GM18867 (cell line): ENCODE measurements at regions not wholly inside any gene's neighbourhood (a gene's known extent, or its start where the extent isn't known, plus 50 kb on each side); places are given as distances from the start of the nearest gene placed in this dataset.
"Not testable (repeated sequence)": the region's sequence is repeated elsewhere in the genome, so short reads cannot be mapped to it uniquely, and the experiment has no call there.

ENCODE experiments used
- ATAC-seq: cut with Tn5 transposase; IDR thresholded peaks from one replicate; pipeline ENCODE4 v1.9.1; 2021; ENCODE audit warnings: mild to moderate bottlenecking, moderate library complexity; ENCODE audit not compliant: unreplicated experiment

DNA sequence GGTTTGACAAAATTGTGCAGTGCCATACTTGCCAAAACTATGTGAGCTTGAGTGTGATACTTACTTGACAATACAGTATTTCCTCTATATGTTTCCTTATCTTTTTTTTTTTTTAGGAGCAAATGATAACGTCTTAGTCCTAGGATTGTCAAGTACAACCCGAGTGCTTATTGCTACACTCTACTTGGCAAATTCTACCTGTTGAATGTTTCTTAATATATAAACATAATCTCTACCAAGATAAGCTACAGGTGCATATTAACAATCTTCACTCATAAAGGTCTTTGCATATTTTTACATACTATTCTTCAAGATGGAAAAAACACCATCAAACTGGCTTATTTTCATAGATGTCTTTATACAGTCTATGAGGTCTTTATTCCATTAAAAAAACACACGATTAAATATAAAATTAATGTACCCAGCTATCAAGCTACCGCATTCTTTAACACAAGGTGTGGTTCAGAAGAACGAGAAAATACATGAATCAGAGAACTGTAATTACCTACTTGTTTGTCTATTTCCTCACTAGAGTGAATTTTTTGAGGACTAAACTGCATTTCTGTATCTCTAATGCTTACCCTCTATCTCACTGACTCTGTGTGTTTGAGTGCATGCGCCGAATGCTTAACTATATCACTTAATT is 76.1 kb upstream of the PDSS1 start:
- ATAC-seq, result no peak

DNA sequence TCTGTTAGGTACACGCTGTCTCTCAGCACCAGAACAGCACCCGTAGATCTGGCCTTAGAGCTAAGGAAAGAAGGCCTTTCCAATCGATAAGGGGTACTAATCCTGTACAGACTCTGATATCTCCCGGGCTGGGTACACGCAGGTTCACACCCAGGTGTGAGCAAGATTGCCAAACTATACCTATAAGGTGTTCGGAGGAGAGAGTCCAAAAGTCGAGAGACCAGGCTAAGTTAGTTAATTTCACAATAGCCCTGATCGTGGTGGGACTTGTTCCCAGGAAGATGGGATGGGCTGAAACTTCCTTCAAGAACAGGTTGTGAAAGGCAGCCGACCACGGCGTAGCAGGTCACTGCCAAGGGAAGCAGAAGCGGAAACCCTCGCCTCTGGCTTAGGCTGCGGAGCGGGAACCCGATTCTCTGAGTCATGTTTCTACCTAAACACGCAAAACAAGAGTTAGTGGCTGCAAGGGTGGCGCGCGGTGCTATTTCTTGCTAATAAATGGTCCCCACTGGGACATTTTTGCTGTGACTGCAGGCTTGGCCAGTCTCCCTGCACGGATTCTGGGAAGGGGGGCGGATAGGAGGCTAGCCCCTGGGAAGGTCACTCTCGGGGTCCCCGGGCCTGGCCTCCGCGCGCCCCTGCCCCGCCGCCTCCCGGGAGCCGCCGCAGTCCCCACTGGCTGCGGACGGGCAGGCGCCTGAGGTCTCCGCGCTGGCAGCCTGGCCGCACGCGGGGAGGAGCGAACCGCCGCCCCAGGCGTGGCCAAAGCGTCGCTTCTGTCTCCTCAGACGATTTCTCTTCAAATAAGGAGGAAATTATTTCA is 75.4 kb upstream of the PDSS1 start:
- ATAC-seq, result peak; percentile 79

DNA sequence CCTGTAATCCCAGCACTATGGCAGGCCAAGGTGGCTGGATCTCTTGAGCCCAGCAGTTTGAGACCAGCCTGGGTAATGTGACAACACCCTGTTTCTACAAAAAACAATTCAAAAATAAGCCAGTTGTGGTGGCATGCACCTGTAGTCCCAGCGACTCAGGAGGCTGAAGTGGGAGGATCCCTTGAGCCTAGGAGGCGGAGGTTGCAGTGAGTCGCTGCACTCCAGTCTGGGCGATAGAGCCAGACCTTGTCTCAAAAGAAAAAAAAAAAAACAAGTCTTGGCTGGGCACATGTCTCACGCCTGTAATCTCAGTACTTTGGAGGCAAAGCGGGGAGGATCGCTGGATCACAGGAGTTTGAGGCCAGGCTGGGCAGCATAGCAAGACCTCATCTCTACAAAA is 74.6 kb upstream of the PDSS1 start:
- no peak for ATAC-seq

DNA sequence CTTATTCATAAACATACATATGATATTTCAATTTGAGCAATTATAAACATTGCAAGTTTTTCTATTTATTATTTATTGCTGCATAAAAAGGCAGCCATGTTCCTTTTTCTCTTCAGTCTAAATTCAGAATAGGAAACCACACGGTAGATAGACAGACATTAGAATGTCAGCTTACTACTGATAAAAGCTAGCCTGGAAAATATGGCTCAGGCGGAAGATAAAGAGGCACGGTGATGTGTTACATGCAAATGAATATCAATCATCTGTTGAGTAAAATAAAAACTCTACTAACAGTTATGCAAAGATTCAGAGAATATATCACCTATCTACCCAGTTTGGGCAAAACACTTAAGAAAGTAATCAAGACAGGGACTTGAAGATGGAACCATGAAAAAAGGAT is 73.5 kb upstream of the PDSS1 start:
- ATAC-seq, result no peak

DNA sequence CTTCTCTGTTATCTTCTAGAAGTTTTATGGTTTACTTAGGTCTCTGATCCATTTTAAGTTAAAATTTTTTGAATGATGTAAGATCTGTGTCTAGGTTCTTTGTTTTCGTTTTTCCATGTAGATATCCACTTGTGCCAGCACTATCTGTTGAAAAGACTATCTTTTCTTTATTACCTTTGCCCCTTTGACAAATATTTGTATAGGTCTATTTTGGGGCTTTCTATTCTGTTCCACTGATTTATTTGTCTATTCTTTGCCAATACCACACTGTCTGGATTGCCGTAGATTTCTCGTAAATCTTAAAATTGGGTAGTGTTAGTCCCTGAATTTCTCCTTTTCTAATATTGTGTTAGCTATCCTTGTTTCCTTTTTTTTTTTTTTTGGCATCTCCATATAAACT is 71.4 kb upstream of the PDSS1 start:
- ATAC-seq, result no peak

DNA sequence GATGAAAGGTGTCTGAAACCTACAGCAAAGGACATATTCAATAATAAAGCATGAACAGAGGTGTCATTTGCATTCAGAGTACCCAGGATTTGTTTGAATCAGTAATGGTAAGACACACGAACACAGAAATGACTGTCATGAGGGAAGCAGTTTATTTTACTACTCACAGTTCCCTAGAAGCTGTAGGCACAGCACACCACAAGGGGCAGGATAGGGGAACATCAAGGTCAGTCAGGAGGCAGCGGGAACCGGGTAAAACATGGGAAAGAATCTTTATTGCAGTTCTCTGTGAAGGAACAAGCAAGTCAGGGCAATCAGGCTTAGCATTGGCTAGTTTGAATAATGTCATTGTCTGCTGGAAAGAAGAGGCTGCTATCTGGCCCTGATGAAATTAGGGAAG is 70.2 kb upstream of the PDSS1 start:
- no peak for ATAC-seq

DNA sequence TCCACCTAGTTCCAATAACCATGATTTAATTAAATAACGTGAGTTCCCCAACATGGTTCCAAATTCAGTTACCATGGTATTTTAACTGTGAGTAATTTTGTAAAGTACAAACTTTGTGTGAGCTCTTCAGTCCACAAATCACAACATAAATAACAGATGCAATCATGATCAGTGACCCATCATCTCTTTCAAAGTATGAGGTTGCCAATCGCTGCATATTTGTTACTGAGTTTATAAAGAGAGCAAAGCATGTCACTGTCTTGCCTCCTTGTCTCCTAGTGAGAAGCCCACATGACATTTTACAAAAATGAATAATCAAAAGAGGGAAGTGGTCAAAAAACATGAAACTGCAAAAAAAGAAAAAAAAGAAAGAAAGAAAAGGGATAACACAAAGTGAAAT is 69.1 kb upstream of the PDSS1 start:
- no peak for ATAC-seq

DNA sequence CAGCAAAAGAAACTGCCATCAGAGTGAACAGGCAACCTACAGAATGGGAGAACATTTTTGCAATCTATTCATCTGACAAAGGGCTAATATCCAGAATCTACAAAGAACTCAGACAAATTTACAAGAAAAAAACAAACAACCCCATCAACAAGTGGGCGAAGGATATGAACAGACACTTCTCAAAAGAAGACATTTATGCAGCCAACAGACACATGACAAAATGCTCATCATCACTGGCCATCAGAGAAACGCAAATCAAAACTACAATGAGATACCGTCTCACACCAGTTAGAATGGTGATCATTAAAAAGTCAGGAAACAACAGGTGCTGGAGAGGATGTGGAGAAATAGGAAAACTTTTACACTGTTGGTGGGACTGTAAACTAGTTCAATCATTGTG is 65.3 kb upstream of the PDSS1 start:
- not testable (repeated sequence) for ATAC-seq

DNA sequence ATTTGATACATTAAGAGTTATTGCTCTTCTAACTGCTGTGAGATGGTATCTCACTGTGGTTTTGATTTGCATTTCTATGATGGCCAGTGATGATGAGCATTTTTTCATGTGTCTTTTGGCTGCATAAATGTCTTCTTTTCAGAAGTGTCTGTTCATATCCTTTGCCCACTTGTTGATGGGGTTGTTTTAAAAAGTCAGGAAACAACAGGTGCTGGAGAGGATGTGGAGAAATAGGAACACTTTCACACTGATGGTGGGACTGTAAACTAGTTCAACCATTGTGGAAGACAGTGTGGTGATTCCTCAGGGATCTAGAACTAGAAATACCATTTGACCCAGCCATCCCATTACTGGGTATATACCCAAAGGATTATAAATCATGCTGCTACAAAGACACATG is 63.4 kb upstream of the PDSS1 start:
- not testable (repeated sequence) for ATAC-seq

DNA sequence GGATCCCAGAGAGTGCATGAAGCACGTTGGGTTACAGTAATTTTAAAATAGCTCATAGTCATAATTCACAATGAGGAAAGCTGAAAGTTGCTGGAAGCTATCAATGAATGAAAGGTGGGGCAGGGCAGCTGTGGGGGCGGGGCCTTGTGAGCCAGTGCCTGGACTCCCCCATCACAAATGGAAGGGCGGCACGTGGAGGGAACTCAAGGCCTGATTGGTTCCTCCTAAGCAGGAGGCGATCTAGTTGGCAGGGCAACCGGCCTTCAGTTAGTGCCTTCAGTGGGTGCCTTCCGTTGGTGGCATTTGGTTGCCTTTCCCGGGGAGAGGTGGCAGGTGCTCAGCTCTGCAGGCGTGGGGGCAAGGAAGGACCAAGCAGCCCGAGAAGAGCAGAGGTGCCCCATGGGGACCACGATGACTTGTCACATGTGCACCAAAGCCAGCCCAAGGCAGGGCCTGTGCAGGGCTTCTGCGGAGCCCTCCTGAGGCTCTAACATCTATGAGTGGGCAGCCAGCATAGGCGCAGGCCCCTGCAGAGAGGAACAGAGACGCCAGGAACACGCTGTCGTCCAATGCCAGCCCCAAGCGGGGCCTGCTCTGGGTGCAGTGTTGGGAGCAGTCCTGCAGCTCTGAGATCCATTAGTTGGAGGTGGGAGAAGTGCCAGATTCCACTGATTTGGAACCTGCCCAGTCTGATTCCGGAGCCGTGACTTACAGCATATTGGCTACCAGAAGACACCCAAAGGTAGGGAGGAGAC is 59.8 kb upstream of the PDSS1 start:
- ATAC-seq, result no peak

DNA sequence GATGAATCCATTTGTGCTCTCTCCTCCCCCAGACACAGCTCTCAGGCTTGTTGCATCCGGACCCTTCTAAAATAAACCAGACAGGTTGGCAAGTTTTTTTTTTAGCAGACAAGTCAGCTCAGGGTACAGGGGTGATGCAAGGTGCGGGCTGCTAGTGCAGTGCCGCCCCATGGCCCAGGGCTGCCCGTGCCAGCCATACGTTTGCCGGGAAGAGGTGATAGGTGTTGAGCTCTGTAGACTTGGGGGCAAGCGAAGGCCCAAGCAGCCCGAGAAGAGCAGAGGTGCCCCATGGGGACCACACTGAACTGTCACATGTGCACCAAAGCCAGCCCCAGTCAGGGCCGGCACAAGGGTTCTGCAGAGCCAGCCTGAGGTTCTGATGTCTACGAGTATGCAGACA is 57.1 kb upstream of the PDSS1 start:
- no peak for ATAC-seq

DNA sequence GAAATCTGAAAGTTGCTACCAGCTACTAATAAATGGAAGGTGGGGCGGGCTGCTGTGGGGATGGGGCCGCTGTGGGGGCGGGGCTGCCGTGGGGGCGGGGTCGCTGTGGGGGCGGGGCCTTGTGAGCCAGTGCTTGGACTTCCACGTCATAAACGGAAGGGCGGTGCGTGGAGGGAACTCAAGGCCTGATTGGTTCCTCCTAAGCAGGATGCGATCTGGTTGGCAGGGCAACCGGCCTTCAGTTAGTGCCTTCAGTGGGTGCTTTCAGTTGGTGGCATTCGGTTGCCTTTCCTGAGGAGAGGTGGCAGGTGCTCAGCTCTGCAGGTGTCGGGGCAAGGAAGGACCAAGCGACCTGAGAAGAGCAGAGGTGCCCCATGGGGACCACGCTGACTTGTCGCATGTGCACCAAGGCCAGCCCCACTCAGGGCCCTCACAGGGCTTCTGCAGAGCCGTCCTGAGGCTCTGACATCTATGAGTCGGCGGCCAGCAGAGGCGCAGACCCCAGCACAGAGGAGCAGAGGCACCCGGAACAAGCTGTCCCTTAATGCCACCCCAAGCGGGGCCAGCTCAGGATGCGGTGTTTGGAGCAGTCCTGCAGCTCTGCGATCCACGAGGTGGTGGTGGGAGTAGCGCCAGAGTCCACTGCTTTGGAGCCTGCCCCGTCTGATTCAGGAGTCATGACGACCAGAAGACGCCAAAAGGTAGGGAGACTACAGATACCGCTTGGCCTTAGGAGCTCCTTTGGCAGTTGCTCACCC is 54.4 kb upstream of the PDSS1 start:
- no peak for ATAC-seq

DNA sequence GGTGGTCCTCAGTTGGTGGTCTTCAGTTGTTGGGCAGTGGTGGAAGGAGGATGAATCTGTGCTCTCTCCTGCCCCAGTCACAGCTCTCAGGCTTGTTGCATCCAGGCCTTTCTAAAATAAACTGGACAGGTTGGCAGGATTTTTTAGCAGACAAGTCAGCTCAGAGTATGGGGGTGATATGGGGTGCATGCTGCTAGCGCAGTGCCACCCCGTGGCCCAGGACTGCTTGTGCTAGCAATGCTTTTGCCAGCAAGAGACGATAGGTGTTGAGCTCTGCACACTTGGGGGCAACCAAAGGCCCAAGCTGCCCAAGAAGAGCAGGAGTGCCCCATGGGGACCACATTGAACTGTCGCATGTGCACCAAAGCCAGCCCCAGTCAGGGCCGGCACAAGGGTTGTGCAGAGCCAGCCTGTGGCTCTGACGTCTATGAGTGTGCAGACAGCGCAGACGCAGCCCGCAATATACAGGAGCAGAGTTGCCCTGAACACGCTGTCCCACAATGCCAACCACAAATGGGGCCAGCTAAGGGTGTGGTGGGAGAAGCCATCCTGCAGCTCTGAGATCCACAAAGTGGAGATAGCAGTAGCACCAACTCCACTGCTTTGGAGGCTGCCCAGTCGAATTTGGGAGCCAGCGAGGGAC is 49.8 kb upstream of the PDSS1 start:
- no peak for ATAC-seq
